GM19023 (cell line): ENCODE measurements at regions not wholly inside any gene's neighbourhood (a gene's known extent, or its start where the extent isn't known, plus 50 kb on each side); places are given as distances from the start of the nearest gene placed in this dataset.
"Not testable (repeated sequence)": the region's sequence is repeated elsewhere in the genome, so short reads cannot be mapped to it uniquely, and the experiment has no call there.

Experiments used
- ATAC-seq: cut with Tn5 transposase; IDR thresholded peaks from one replicate; pipeline ENCODE4 v1.9.1; 2021; ENCODE audit warnings: mild to moderate bottlenecking, moderate library complexity; ENCODE audit not compliant: unreplicated experiment

GRCh38 chr1:245062741-245063305, 92.0 kb upstream of the KIF26B start:
- no peak for ATAC-seq

GRCh38 chr1:245061808-245062207, 93.0 kb upstream of the KIF26B start:
- not testable (repeated sequence) for ATAC-seq

GRCh38 chr1:245060684-245061374, 94.0 kb upstream of the KIF26B start:
- ATAC-seq = no peak

GRCh38 chr1:245059806-245060424, 94.9 kb upstream of the KIF26B start:
- no peak for ATAC-seq

- no peak for ATAC-seq
Observed at GRCh38 chr1:245058882-245059281, 95.9 kb upstream of the KIF26B start.

- no peak for ATAC-seq
Observed at GRCh38 chr1:245058436-245058835, 96.3 kb upstream of the KIF26B start.

- no peak for ATAC-seq
Observed at GRCh38 chr1:245056913-245057312, 97.9 kb upstream of the KIF26B start.

GRCh38 chr1:245056296-245056695, 98.5 kb upstream of the KIF26B start:
- ATAC-seq = not testable (repeated sequence)

- ATAC-seq = no peak
Observed at GRCh38 chr1:245055752-245056151, 99.0 kb upstream of the KIF26B start.

- ATAC-seq = no peak
Observed at GRCh38 chr1:245054507-245055270, 100.1 kb upstream of the KIF26B start.

- no peak for ATAC-seq
Observed at GRCh38 chr1:245054105-245054504, 100.7 kb upstream of the KIF26B start.

- ATAC-seq = no peak
Observed at GRCh38 chr1:245052258-245052657, 102.5 kb upstream of the KIF26B start.

GRCh38 chr1:245051349-245052221, 103.2 kb upstream of the KIF26B start:
- no peak for ATAC-seq

GRCh38 chr1:245046769-245047168, 108.0 kb upstream of the KIF26B start:
- no peak for ATAC-seq

- no peak for ATAC-seq
Observed at GRCh38 chr1:245046315-245046714, 108.5 kb upstream of the KIF26B start.

GRCh38 chr1:245045087-245045881, 109.5 kb upstream of the KIF26B start:
- no peak for ATAC-seq

GRCh38 chr1:245043611-245043940, 111.2 kb upstream of the KIF26B start:
- ATAC-seq = no peak

GRCh38 chr1:245041058-245041698, 113.6 kb upstream of the KIF26B start:
- no peak for ATAC-seq

GRCh38 chr1:245039196-245039595, 115.6 kb upstream of the KIF26B start:
- no peak for ATAC-seq

- ATAC-seq = no peak
Observed at GRCh38 chr1:245036102-245036501, 118.7 kb upstream of the KIF26B start.
